Ishikawa (cell line): ENCODE measurements at regions not wholly inside any gene's neighbourhood (a gene's known extent, or its start where the extent isn't known, plus 50 kb on each side); places are given as distances from the start of the nearest gene placed in this dataset.

Experiments
- CEBPB ChIP-seq: IDR thresholded peaks from 2 replicates; pipeline ENCODE4 v1.6.1; 2012
- CREB1 ChIP-seq: IDR thresholded peaks from 2 replicates; pipeline ENCODE4 v1.6.1; 2012; ENCODE audit warnings: low read depth
- EGR1 ChIP-seq: IDR thresholded peaks from 2 replicates; pipeline ENCODE4 v1.6.1; 2012
- EP300 ChIP-seq: IDR thresholded peaks from 2 replicates; pipeline ENCODE4 v1.6.1; 2012; ENCODE audit warnings: borderline replicate concordance
- FOXM1 ChIP-seq: IDR thresholded peaks from 2 replicates; pipeline ENCODE4 v1.6.1; 2012; ENCODE audit warnings: low read depth, borderline replicate concordance
- MAX ChIP-seq: IDR thresholded peaks from 2 replicates; pipeline ENCODE4 v1.6.1; 2012
- NFIC ChIP-seq: IDR thresholded peaks from 2 replicates; pipeline ENCODE4 v1.6.1; 2012
- RAD21 ChIP-seq: IDR thresholded peaks from 2 replicates; pipeline ENCODE4 v1.6.1; 2012; ENCODE audit warnings: low read depth
- TAF1 ChIP-seq: IDR thresholded peaks from 2 replicates; pipeline ENCODE4 v1.6.1; 2012; ENCODE audit warnings: low read depth, mild to moderate bottlenecking
- TCF12 ChIP-seq: IDR thresholded peaks from 2 replicates; pipeline ENCODE4 v1.6.1; 2012; ENCODE audit warnings: low read depth
- TEAD4 ChIP-seq: IDR thresholded peaks from 2 replicates; pipeline ENCODE4 v1.6.1; 2012
- USF1 ChIP-seq: IDR thresholded peaks from 2 replicates; pipeline ENCODE4 v1.6.1; 2012
- YY1 ChIP-seq: IDR thresholded peaks from 2 replicates; pipeline ENCODE4 v1.6.1; 2012; ENCODE audit warnings: low read depth
- ZBTB7A ChIP-seq: IDR thresholded peaks from 2 replicates; pipeline ENCODE4 v1.6.1; 2012; ENCODE audit warnings: low read depth
- TF ChIP-seq, protein P1 (sequence below): IDR thresholded peaks from 2 replicates; pipeline ENCODE4 v1.6.1; 2012; ENCODE audit warnings: low read depth, mild to moderate bottlenecking

- TF ChIP-seq ZBTB7A (no peak), YY1 (no peak), CEBPB (no peak), TEAD4 (no peak), NFIC (no peak), EP300 (no peak), MAX (no peak), CREB1 (no peak), FOXM1 (no peak)
Measured at GRCh38 chr1:87833166-87833565, 504.5 kb downstream of the LMO4 start.

DNA sequence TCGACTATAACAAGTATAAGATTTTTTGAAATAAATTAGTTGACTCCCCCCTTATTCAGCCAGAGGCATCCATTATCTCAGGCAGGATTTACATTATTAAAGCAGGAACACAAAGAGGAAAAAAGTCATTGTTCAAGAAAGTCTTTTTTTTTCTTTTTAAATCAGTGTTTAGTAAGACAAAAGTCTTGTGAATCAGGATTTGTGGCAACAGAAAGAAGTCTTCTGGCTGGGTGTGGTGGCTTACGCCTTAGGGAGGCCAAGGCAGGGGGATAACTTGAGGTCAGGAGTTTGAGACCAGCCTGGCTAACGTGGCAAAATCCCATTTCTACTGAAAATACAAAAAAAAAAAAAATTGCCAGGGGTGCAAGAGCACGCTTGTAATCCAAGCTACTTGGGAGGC is 505.5 kb downstream of the LMO4 start:
- no peak for TF ChIP-seq CREB1
- no peak for TF ChIP-seq TEAD4
- no peak for TF ChIP-seq RAD21
- no peak for TF ChIP-seq MAX
- no peak for TF ChIP-seq CEBPB
- TF ChIP-seq EP300: no peak
- no peak for TF ChIP-seq ZBTB7A
- no peak for TF ChIP-seq TAF1
- TF ChIP-seq, protein P1, sequence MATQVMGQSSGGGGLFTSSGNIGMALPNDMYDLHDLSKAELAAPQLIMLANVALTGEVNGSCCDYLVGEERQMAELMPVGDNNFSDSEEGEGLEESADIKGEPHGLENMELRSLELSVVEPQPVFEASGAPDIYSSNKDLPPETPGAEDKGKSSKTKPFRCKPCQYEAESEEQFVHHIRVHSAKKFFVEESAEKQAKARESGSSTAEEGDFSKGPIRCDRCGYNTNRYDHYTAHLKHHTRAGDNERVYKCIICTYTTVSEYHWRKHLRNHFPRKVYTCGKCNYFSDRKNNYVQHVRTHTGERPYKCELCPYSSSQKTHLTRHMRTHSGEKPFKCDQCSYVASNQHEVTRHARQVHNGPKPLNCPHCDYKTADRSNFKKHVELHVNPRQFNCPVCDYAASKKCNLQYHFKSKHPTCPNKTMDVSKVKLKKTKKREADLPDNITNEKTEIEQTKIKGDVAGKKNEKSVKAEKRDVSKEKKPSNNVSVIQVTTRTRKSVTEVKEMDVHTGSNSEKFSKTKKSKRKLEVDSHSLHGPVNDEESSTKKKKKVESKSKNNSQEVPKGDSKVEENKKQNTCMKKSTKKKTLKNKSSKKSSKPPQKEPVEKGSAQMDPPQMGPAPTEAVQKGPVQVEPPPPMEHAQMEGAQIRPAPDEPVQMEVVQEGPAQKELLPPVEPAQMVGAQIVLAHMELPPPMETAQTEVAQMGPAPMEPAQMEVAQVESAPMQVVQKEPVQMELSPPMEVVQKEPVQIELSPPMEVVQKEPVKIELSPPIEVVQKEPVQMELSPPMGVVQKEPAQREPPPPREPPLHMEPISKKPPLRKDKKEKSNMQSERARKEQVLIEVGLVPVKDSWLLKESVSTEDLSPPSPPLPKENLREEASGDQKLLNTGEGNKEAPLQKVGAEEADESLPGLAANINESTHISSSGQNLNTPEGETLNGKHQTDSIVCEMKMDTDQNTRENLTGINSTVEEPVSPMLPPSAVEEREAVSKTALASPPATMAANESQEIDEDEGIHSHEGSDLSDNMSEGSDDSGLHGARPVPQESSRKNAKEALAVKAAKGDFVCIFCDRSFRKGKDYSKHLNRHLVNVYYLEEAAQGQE: no peak
- TF ChIP-seq EGR1: no peak
- TF ChIP-seq YY1: no peak
- no peak for TF ChIP-seq TCF12
- no peak for TF ChIP-seq NFIC
- no peak for TF ChIP-seq USF1

GRCh38 chr1:87834941-87835340 is 506.3 kb downstream of the LMO4 start:
- TF ChIP-seq CREB1 (no peak), CEBPB (no peak), USF1 (no peak), EP300 (no peak), TCF12 (no peak), MAX (no peak), RAD21 (no peak), FOXM1 (no peak), YY1 (no peak), TEAD4 (no peak), ZBTB7A (no peak), TAF1 (no peak), NFIC (no peak), EGR1 (no peak)
- TF ChIP-seq, protein P1: no peak

DNA sequence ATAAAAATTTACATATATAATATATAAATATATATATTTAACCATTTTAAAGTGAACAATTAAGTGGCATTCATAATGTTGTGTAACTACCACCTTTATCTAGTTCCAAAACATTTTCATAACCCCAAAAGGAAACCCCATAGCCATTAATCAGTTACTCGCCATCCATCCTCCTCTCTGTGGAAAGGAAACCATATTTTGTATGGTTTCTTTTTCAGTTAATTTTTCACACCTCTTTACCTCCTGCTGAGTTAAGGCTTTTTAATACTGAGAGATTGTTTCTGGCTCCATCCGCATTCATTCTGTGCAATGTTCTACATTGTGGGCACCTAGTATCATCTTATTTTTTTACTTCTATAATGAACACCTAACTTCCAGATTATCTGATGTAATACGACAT is 512.1 kb downstream of the LMO4 start:
- TF ChIP-seq YY1 (no peak), NFIC (no peak), USF1 (no peak), EGR1 (no peak), RAD21 (no peak), CREB1 (no peak), EP300 (no peak), TAF1 (no peak), FOXM1 (no peak), TCF12 (no peak), MAX (no peak), CEBPB (no peak), TEAD4 (no peak), ZBTB7A (no peak)
- TF ChIP-seq, protein P1: no peak
